ENCODE measurements at regions not wholly inside any gene's neighbourhood (a gene's known extent, or its start where the extent isn't known, plus 50 kb on each side); places are given as distances from the start of the nearest gene placed in this dataset.
"Not testable (repeated sequence)": the region's sequence is repeated elsewhere in the genome, so short reads cannot be mapped to it uniquely, and the experiment has no call there.

GRCh38 chr2:166775176-166775575 lies 113.1 kb upstream of the XIRP2 start:
- no peak for TF ChIP-seq CTCF (conservative IDR thresholded peaks at IDR 0.05)
- H3K4me1 Mint-ChIP-seq, result peaks cover 6% of the 10 kb centered on the region

DNA sequence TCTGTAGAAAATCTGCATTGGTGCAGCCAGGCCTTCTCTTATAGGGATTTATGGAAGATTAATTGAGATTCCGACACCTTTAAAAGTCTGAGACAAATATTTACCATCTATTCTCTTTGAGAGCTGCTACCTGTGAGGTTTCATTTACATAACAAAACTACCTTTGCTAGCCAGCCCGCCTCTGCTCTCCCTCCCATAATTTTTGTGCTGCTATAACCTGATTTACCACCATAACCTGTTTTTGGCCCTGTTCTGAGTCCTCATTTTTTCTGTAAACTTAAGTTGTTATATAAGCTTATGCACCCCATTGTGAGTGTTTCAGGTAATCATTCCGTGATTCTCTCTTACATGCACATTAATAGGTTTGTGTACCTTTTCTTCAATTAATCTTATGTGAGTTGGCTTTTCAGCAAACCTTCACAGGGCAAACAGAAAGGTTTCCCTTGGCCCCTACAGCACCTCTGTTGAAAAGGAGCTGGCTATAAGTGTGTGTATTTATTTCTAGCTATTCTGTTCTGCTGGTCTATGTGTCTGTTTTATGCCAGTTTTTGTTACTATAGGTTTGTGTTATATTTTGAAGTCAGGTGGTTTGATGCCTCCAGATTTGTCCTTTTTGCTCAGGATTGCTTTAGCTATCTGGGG lies 114.9 kb upstream of the XIRP2 start:
- no peak for TF ChIP-seq CTCF (conservative IDR thresholded peaks at IDR 0.05)
- Mint-ChIP-seq H3K4me1 (no peaks in the 10 kb centered on the region), H3K9me3 (peaks cover 3% of the 10 kb centered on the region), H3K4me3 (no peak overlapping the region), H3K27ac (ENCODE audit: unreplicated experiment) (no peak overlapping the region), H3K36me3 (ENCODE audit: low read depth) (no peaks in the 10 kb centered on the region), H3K27me3 (ENCODE audit: low read depth) (no peaks in the 10 kb centered on the region)
- no peak for DNase-seq (ENCODE audit: low read depth, low spot score)

More at GRCh38 chr2:166775176-166775575, 113.1 kb upstream of the XIRP2 start:
- Mint-ChIP-seq H3K27me3 (ENCODE audit: low read depth) (no peaks in the 10 kb centered on the region), H3K4me3 (no peak overlapping the region), H3K27ac (ENCODE audit: unreplicated experiment) (no peak overlapping the region), H3K9me3 (no peaks in the 10 kb centered on the region), H3K36me3 (ENCODE audit: low read depth) (no peaks in the 10 kb centered on the region)
- DNase-seq (ENCODE audit: low read depth, low spot score), result no peak

GRCh38 chr2:166768393-166769123 lies 119.7 kb upstream of the XIRP2 start:
- no peaks in the 10 kb centered on the region for H3K27me3 Mint-ChIP-seq (ENCODE audit: low read depth)
- H3K27ac Mint-ChIP-seq (ENCODE audit: unreplicated experiment), result no peak overlapping the region
- H3K36me3 Mint-ChIP-seq (ENCODE audit: low read depth), result no peaks in the 10 kb centered on the region
- no peak for TF ChIP-seq CTCF (conservative IDR thresholded peaks at IDR 0.05)
- no peaks in the 10 kb centered on the region for H3K4me1 Mint-ChIP-seq
- H3K4me3 Mint-ChIP-seq, result no peak overlapping the region
- peaks cover 3% of the 10 kb centered on the region for H3K9me3 Mint-ChIP-seq
- no peak for DNase-seq (ENCODE audit: low read depth, low spot score)

DNA sequence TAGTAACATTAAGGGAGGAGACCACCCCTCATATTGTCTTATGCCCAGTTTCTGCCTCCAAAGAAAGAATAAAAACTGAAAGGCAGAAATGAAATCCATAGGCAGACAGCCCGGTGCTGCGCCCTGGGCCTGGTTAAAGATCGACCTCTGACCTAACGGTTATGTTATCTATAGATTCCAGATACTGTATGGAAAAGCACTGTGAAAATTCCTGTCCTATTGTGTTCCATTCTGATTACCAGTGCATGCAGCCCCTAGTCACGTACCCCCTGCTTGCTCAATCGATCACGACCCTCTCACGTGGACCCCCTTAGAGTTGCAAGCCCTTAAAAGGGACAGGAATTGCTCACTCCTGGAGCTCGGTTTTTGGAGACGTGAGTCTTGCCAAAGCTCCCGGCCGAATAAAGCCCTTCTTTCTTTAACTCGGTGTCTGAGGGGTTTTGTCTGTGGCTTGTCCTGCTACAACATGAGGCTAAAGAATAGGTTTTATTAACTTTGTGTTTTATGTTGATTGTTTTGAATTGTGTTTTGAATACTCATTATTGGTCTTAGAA lies 121.4 kb upstream of the XIRP2 start:
- DNase-seq (ENCODE audit: low read depth, low spot score); H3K9me3 Mint-ChIP-seq; H3K27ac Mint-ChIP-seq (ENCODE audit: unreplicated experiment); H3K27me3 Mint-ChIP-seq (ENCODE audit: low read depth); H3K4me3 Mint-ChIP-seq; H3K4me1 Mint-ChIP-seq; H3K36me3 Mint-ChIP-seq (ENCODE audit: low read depth): not testable (repeated sequence)

DNA sequence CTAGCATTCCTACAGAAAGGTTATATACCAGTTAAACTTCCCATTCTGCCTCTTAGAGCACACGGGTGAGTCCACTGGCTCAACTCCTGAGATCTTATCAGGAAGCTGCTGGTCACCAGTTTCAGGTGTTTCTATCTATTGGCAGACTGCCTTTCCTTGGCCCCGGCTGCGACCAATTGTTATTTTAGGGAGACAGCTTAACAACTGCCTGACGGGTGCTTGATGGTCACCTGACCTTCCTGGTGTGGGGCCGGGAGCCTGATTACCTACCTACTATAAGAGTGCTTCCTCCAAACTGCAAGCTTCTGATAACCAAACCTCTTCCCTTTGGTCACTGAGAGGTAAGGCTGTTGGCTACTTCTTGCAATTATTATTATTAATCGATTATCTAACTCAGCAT lies 122.1 kb upstream of the XIRP2 start:
- no peak overlapping the region for H3K4me3 Mint-ChIP-seq
- H3K27ac Mint-ChIP-seq (ENCODE audit: unreplicated experiment), result no peak overlapping the region
- no peaks in the 10 kb centered on the region for H3K27me3 Mint-ChIP-seq (ENCODE audit: low read depth)
- TF ChIP-seq CTCF (conservative IDR thresholded peaks at IDR 0.05), result no peak
- H3K4me1 Mint-ChIP-seq, result no peaks in the 10 kb centered on the region
- no peak for DNase-seq (ENCODE audit: low read depth, low spot score)
- peaks cover 3% of the 10 kb centered on the region for H3K9me3 Mint-ChIP-seq
- H3K36me3 Mint-ChIP-seq (ENCODE audit: low read depth), result no peaks in the 10 kb centered on the region

DNA sequence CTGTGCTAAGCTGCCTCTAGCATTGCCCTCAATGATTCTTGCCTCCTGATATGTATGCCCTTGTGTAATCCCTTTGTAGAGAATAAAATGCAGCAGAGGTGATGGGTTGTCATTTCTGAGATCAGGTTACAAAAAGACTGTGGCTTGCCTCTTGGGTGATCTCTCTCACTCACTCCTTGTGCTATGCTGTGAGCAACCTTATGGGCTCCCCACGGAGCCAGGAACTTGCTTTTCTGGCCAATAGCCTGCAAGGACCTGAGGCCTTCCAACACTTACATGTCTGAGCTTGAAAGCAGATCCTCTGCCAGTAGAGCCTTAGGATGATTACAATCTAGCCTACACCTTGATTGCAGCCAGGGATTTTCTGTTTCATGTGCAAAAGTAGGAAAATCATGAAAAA lies 123.1 kb upstream of the XIRP2 start:
- TF ChIP-seq CTCF (conservative IDR thresholded peaks at IDR 0.05), result no peak
- H3K36me3 Mint-ChIP-seq (ENCODE audit: low read depth), result no peaks in the 10 kb centered on the region
- no peak overlapping the region for H3K4me3 Mint-ChIP-seq
- H3K27me3 Mint-ChIP-seq (ENCODE audit: low read depth), result no peaks in the 10 kb centered on the region
- H3K9me3 Mint-ChIP-seq, result peaks cover 3% of the 10 kb centered on the region
- H3K27ac Mint-ChIP-seq (ENCODE audit: unreplicated experiment), result no peak overlapping the region
- H3K4me1 Mint-ChIP-seq, result no peaks in the 10 kb centered on the region
- no peak for DNase-seq (ENCODE audit: low read depth, low spot score)
